ENCODE measurements at regions not wholly inside any gene's neighbourhood (a gene's known extent, or its start where the extent isn't known, plus 50 kb on each side); places are given as distances from the start of the nearest gene placed in this dataset.

GRCh38 chr15:35701402-35702046 lies 155.6 kb upstream of the DPH6 start:
- CTCF ChIA-PET = no interaction called here
- no peak for TF ChIP-seq CTCF (IDR thresholded peaks at IDR 0.05; ENCODE audit: insufficient read depth, low read length, missing control alignments)

DNA sequence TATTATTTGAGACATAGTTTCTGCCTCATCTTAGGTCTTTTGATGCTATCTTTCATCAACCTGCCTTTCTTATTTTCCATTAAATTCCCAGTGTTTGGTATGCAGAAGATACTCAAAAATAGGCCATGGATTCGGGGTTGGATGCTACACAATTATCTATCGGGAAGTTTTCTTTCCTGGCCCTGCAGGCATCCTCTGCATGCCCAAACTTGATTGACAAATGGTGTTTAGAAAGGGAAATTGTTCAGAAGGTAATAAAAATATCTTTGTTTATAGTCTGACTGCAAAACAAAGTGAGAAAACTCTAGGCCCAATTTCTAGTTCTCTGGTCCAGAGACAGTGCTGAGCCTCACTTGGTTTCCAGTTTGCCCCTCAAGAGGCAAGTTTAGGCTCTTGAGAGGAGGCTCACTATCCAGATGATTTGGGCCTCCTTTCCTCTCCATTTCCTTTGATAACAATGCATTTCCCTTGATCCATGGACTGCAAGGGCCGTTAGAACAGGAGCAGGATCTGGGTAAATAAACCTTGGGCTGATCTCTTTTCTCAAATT lies 157.1 kb upstream of the DPH6 start:
- no peak for DNase-seq (ENCODE audit: low read depth, low spot score)
- ChIA-PET POLR2A (no interaction called here), CTCF (no interaction called here)
- H3K4me3 ChIP-seq (ENCODE audit: low read depth, low read length) = no peak overlapping the region
- TF ChIP-seq CTCF (IDR thresholded peaks at IDR 0.05; ENCODE audit: insufficient read depth, low read length, missing control alignments) = no peak

More at GRCh38 chr15:35701402-35702046, 155.6 kb upstream of the DPH6 start:
- H3K4me3 ChIP-seq (ENCODE audit: low read depth, low read length) = no peak overlapping the region
- POLR2A ChIA-PET = no interaction called here
- DNase-seq (ENCODE audit: low read depth, low spot score) = no peak

DNA sequence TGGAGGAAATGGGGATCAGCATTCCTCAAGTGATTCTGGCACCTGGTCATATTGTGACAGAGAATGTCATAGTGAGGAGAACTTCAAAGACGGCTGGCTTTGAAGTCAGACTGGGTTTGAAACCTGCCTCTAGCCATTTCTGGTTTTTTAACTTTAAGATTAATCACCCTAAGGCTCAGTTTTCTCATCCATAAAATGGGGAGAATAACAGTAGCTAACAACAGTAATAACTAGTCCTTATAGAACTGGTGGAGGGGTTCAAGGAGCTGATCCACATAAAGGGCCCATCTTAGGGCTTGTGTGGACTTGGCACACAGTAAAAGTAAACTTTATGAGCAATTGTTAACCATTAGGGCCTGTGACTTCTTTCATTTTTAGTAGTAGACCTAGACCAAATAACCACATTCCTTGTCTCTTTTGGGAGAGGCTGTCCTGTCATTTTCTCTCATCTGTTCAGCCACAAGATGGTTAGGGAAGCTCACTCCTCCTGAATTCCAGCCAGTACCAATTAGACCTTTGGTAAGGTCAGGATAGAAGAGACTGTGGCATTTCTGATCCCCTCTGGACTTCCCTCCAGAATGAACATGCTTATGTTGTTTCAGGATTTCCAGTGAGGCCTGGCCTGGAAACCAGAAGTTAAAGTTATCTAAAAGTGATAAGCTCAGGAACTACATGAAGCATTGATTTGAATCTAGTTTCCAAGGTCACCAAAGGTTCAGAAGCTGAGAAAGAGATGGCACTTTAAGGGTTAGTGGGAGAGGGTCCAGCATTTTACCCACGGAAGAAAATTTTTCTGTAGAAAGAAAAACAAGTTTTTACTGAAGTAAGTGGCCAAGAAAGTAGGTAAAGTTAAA lies 159.3 kb upstream of the DPH6 start:
- H3K4me3 ChIP-seq (ENCODE audit: low read depth, low read length) = no peak overlapping the region
- CTCF ChIA-PET = interaction anchor here (1.6 to 1.7 kb wide), 2 partner anchors 9 to 47 kb away, joined by 5 to 7 read pairs; no protein-coding TSS in a partner anchor
- TF ChIP-seq CTCF (IDR thresholded peaks at IDR 0.05; ENCODE audit: insufficient read depth, low read length, missing control alignments) = no peak
- no peak for DNase-seq (ENCODE audit: low read depth, low spot score)
- POLR2A ChIA-PET = interaction anchor here (0.7 kb wide), 1 partner anchor 941 kb away, joined by 3 read pairs; no protein-coding TSS in a partner anchor

DNA sequence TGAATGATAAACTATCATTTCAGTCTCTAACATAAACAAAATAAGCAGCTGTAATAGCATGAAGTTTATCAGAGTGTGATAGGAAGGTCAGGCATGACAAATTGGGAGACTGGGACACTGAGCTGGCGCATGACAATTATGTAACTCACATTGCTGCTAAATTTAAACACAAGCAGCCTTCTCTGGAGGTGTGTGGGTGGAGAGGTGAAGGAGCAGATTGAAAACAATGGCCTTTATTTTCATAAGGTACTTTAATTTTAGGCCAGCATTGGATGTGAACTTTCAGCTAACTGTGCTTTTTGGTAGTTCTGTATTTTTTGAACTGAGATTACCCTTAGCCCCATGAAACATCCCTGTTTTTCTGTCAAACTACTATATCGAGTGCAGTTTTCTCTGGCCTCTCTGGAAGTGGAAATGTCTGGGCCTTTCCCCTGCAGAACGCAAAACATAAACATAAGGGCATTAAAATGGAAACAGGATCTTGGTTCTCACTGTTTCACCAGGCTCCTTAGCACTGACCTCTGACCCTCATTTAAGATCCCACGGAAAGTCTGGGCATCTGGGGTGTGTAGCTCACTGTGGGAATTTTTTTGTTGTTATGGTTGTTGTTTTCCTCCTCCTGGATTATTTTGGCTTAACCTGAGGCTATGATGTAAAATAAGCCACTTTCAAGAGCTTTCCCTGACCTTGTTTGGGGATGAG lies 160.1 kb upstream of the DPH6 start:
- H3K4me3 ChIP-seq (ENCODE audit: low read depth, low read length) = no peak overlapping the region
- POLR2A ChIA-PET = interaction anchor here (0.7 kb wide), 1 partner anchor 942 kb away, joined by 3 read pairs; no protein-coding TSS in a partner anchor
- CTCF ChIA-PET = interaction anchor here (1.6 to 1.7 kb wide), 2 partner anchors 9 to 46 kb away, joined by 5 to 7 read pairs; no protein-coding TSS in a partner anchor
- no peak for TF ChIP-seq CTCF (IDR thresholded peaks at IDR 0.05; ENCODE audit: insufficient read depth, low read length, missing control alignments)
- no peak for DNase-seq (ENCODE audit: low read depth, low spot score)

DNA sequence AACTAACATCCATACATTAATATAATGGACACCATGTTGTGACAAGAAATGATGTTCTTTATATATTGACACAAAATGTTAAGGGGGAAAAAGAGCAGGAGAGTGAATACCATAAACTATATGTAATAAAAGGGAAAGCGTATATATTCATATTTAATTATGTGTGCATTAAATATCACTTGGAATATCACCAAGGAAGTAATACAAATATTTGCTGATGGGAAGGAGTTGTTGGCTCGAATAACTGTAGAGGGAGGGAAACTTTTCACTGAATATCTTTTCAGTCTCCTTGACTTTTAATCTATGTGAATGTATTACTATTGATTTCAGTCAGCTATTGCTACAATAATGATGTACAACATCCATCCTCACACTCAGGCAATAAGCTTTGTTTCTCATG lies 167.0 kb upstream of the DPH6 start:
- DNase-seq (ENCODE audit: low read depth, low spot score) = no peak
- no peak for TF ChIP-seq CTCF (IDR thresholded peaks at IDR 0.05; ENCODE audit: insufficient read depth, low read length, missing control alignments)
- H3K4me3 ChIP-seq (ENCODE audit: low read depth, low read length) = no peak overlapping the region
- POLR2A ChIA-PET = no interaction called here
- CTCF ChIA-PET = interaction anchor here (0.9 to 1.2 kb wide), 2 partner anchors 16 to 39 kb away, joined by 3 to 4 read pairs; no protein-coding TSS in a partner anchor

All from AG04449 (cell line).